ENCODE measurements at regions not wholly inside any gene's neighbourhood (a gene's known extent, or its start where the extent isn't known, plus 50 kb on each side); places are given as distances from the start of the nearest gene placed in this dataset.

GRCh38 chr18:64749884-64750283 is 601.0 kb upstream of the LINC00305 start:
- 4% methylated on average over 2 of the region's 2 CpGs for WGBS (ENCODE audit: insufficient coverage, low coverage, missing lambda C conversion rate)
- Histone ChIP-seq H3K27ac (ENCODE audit: extremely low read depth, low read depth, low read length) (no peak overlapping the region), H3K27me3 (ENCODE audit: control insufficient read depth in 2 of 2, insufficient read depth in 2 of 2, low read length in 2 of 2) (no peaks in the 10 kb centered on the region), H3K4me1 (replicated peaks in 1 of 2; ENCODE audit: control insufficient read depth in 2 of 2, insufficient read depth in 2 of 2, low read length in 2 of 2) (no peaks in the 10 kb centered on the region), H3K4me2 (ENCODE audit: insufficient read depth, low read length) (no peak overlapping the region), H2AFZ (ENCODE audit: low read depth, low read length) (no peak overlapping the region), H4K20me1 (replicated peaks; ENCODE audit: control insufficient read depth, insufficient read depth, low read length) (no peaks in the 10 kb centered on the region), H3K9ac (ENCODE audit: insufficient read depth in 1 of 2, low read depth in 2 of 2, low read length in 2 of 2) (no peak overlapping the region), H3K79me2 (ENCODE audit: control insufficient read depth, insufficient read depth, low read length) (no peaks in the 10 kb centered on the region), H3K9me1 (ENCODE audit: control insufficient read depth, insufficient read depth, low read length) (no peaks in the 10 kb centered on the region), H3K4me3 (no peak overlapping the region), H3K36me3 (ENCODE audit: control insufficient read depth, insufficient read depth, low read length) (no peaks in the 10 kb centered on the region), H3K9me3 (replicated peaks; ENCODE audit: control insufficient read depth, insufficient read depth, low read depth, low read length) (no peaks in the 10 kb centered on the region)
- intact Hi-C loops (cut with micrococcal nuclease): no loop called here
- ATAC-seq (no peak), DNase-seq (ENCODE audit: extremely low read depth in 1 of 4, low spot score in 3 of 4) (no peak), FAIRE-seq (no peak)
- POLR2A ChIA-PET: no interaction called here
- CTCF ChIA-PET (ENCODE audit: low intra/inter-chr PET ratio): no interaction called here
- TF ChIP-seq LARP7 (IDR thresholded peaks at IDR 0.05) (no peak), KAT8 (IDR thresholded peaks at IDR 0.05; ENCODE audit: low read depth) (no peak), ZNF184 (CRISPR knock-in tag; IDR thresholded peaks at IDR 0.05) (no peak), BRF2 (IDR thresholded peaks at IDR 0.05; ENCODE audit: borderline replicate concordance, insufficient read depth, insufficient read length) (no peak), ZNF24 (IDR thresholded peaks at IDR 0.05) (no peak), ETS1 (conservative IDR thresholded peaks at IDR 0.05; ENCODE audit: control insufficient read depth, low read depth, low read length) (no peak), GABPB2 (CRISPR knock-in tag; conservative IDR thresholded peaks at IDR 0.05) (no peak), CHD1 (IDR thresholded peaks at IDR 0.05; ENCODE audit: low read length) (no peak)
- no TSS peak for BruUV-seq (replicated peaks)
- in situ Hi-C loops (cut with MboI): no loop called here

Data from K562 (cell line).